ENCODE measurements at regions not wholly inside any gene's neighbourhood (a gene's known extent, or its start where the extent isn't known, plus 50 kb on each side); places are given as distances from the start of the nearest gene placed in this dataset.

GRCh38 chr7:10657201-10657600, 316.5 kb upstream of the PHF14 start:
- Histone ChIP-seq H3K9me3 (no peaks in the 10 kb centered on the region), H3K36me3 (no peaks in the 10 kb centered on the region), H3K4me3 (no peak overlapping the region), H3K27me3 (no peaks in the 10 kb centered on the region), H3K27ac (no peak overlapping the region), H3K4me1 (no peaks in the 10 kb centered on the region)
- no peak for DNase-seq (ENCODE audit: low spot score in 2 of 2)
- intact Hi-C loops (cut with DNase I; ENCODE audit: low total_unique reads) = no loop called here
- TF ChIP-seq CTCF (IDR thresholded peaks at IDR 0.05) (no peak), POLR2A (IDR thresholded peaks at IDR 0.05) (no peak), POLR2AphosphoS5 (IDR thresholded peaks at IDR 0.05) (no peak)

GRCh38 chr7:10657837-10658236, 315.8 kb upstream of the PHF14 start:
- intact Hi-C loops (cut with DNase I; ENCODE audit: low total_unique reads) = no loop called here
- no peak overlapping the region for H3K27ac ChIP-seq
- TF ChIP-seq POLR2A (IDR thresholded peaks at IDR 0.05) (no peak), CTCF (IDR thresholded peaks at IDR 0.05) (no peak), POLR2AphosphoS5 (IDR thresholded peaks at IDR 0.05) (no peak)
- no peaks in the 10 kb centered on the region for H3K4me1 ChIP-seq
- no peaks in the 10 kb centered on the region for H3K27me3 ChIP-seq
- H3K9me3 ChIP-seq = no peaks in the 10 kb centered on the region
- H3K36me3 ChIP-seq = no peaks in the 10 kb centered on the region
- no peak for DNase-seq (ENCODE audit: low spot score in 2 of 2)
- H3K4me3 ChIP-seq = no peak overlapping the region

GRCh38 chr7:10662491-10662890, 311.2 kb upstream of the PHF14 start:
- no peaks in the 10 kb centered on the region for H3K4me1 ChIP-seq
- H3K4me3 ChIP-seq = no peak overlapping the region
- DNase-seq (ENCODE audit: low spot score in 2 of 2) = no peak
- H3K27me3 ChIP-seq = no peaks in the 10 kb centered on the region
- intact Hi-C loops (cut with DNase I; ENCODE audit: low total_unique reads) = no loop called here
- no peaks in the 10 kb centered on the region for H3K9me3 ChIP-seq
- H3K27ac ChIP-seq = no peak overlapping the region
- TF ChIP-seq POLR2A (IDR thresholded peaks at IDR 0.05) (no peak), POLR2AphosphoS5 (IDR thresholded peaks at IDR 0.05) (no peak), CTCF (IDR thresholded peaks at IDR 0.05) (no peak)
- H3K36me3 ChIP-seq = no peaks in the 10 kb centered on the region

GRCh38 chr7:10662982-10663884, 310.4 kb upstream of the PHF14 start:
- intact Hi-C loops (cut with DNase I; ENCODE audit: low total_unique reads) = no loop called here
- no peaks in the 10 kb centered on the region for H3K27me3 ChIP-seq
- no peak for DNase-seq (ENCODE audit: low spot score in 2 of 2)
- no peaks in the 10 kb centered on the region for H3K9me3 ChIP-seq
- no peak overlapping the region for H3K27ac ChIP-seq
- H3K36me3 ChIP-seq = no peaks in the 10 kb centered on the region
- no peak for TF ChIP-seq CTCF (IDR thresholded peaks at IDR 0.05)
- no peak for TF ChIP-seq POLR2A (IDR thresholded peaks at IDR 0.05)
- no peak for TF ChIP-seq POLR2AphosphoS5 (IDR thresholded peaks at IDR 0.05)
- no peaks in the 10 kb centered on the region for H3K4me1 ChIP-seq
- no peak overlapping the region for H3K4me3 ChIP-seq

- no peak for DNase-seq (ENCODE audit: low spot score in 2 of 2)
- no peak for TF ChIP-seq POLR2A (IDR thresholded peaks at IDR 0.05)
- no peak for TF ChIP-seq POLR2AphosphoS5 (IDR thresholded peaks at IDR 0.05)
- no peak for TF ChIP-seq CTCF (IDR thresholded peaks at IDR 0.05)
- Histone ChIP-seq H3K9me3 (peaks cover 0 to 5% of the 10 kb centered on the region in 2 donors), H3K4me3 (no peak overlapping the region), H3K27me3 (no peaks in the 10 kb centered on the region), H3K4me1 (no peaks in the 10 kb centered on the region), H3K27ac (no peak overlapping the region), H3K36me3 (no peaks in the 10 kb centered on the region)
- intact Hi-C loops (cut with DNase I; ENCODE audit: low total_unique reads) = no loop called here
Measured at GRCh38 chr7:10672186-10672585, 301.5 kb upstream of the PHF14 start.
